WI38 (cell line): ENCODE measurements at regions not wholly inside any gene's neighbourhood (a gene's known extent, or its start where the extent isn't known, plus 50 kb on each side); places are given as distances from the start of the nearest gene placed in this dataset.

Experiments used
- H3K4me3 ChIP-seq: 2 replicates; pipeline ENCODE4 v1.5.1; 2011; ENCODE audit warnings: low read depth, mild to moderate bottlenecking, control low read depth, low read length
- CTCF ChIP-seq: IDR thresholded peaks from 2 replicates; pipeline ENCODE4 v1.5.1; 2012; ENCODE audit warnings: low read depth, mild to moderate bottlenecking, control low read depth, low read length

- no peak for TF ChIP-seq CTCF
- H3K4me3 ChIP-seq: no peak overlapping the region
Measured at GRCh38 chr2:196404276-196404675, 232.9 kb upstream of the STK17B start.

GRCh38 chr2:196407675-196408264 lies 231.7 kb upstream of the CCDC150 start:
- H3K4me3 ChIP-seq: no peak overlapping the region
- TF ChIP-seq CTCF: no peak

DNA sequence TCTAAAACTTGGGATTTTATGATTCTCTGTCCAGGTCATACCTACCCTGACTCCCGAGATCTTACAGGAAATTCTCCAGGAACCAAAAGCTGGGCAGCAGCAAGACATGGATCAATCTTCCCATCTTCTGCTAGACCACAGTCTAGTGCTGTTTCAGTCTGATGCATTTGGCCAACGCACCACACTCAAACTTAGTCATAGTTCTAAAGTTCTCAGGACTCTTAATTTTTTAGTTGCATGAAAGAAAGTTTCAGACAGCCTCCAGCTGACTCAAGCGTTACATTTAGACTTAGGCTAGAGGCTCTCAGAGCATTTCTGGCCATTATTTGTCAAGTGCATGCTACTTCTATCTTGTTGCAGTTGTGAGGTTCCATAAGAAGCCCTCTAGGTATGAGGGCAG lies 230.1 kb upstream of the CCDC150 start:
- no peak for TF ChIP-seq CTCF
- H3K4me3 ChIP-seq: no peak overlapping the region

DNA sequence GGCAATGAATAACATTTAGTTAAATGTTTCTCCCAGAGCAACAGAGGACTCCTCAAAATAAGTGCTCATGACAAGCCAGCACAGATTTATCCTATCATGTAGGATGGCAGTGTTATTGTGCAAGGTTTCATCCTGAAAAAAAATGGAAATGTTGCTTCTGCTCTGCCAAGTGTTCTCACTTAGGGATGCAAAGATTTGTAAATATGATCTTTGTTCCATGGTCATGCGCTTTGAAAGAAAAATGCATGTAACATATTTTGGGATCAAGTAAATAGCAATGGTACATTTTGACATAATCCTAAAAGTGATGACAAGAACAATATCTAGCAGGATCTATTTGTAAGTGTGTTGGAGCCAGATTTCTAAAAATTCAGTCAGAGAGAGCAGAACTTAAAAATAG lies 229.5 kb upstream of the CCDC150 start:
- no peak overlapping the region for H3K4me3 ChIP-seq
- TF ChIP-seq CTCF: no peak

GRCh38 chr2:196413821-196414274 lies 225.7 kb upstream of the CCDC150 start:
- no peak for TF ChIP-seq CTCF
- no peak overlapping the region for H3K4me3 ChIP-seq

GRCh38 chr2:196415384-196415783 lies 224.1 kb upstream of the CCDC150 start:
- no peak for TF ChIP-seq CTCF
- no peak overlapping the region for H3K4me3 ChIP-seq

GRCh38 chr2:196420143-196420542 lies 219.4 kb upstream of the CCDC150 start:
- H3K4me3 ChIP-seq: no peak overlapping the region
- TF ChIP-seq CTCF: no peak
